CD4-positive, alpha-beta T cell treated with Interleukin-12 subunit alpha and Interleukin-12 subunit beta, for 1 hour (primary cell): ENCODE measurements at regions not wholly inside any gene's neighbourhood (a gene's known extent, or its start where the extent isn't known, plus 50 kb on each side); places are given as distances from the start of the nearest gene placed in this dataset.

Experiments
- DNase-seq: peaks from one replicate; pipeline ENCODE4 v3.0.0-alpha.2; 2020

DNA sequence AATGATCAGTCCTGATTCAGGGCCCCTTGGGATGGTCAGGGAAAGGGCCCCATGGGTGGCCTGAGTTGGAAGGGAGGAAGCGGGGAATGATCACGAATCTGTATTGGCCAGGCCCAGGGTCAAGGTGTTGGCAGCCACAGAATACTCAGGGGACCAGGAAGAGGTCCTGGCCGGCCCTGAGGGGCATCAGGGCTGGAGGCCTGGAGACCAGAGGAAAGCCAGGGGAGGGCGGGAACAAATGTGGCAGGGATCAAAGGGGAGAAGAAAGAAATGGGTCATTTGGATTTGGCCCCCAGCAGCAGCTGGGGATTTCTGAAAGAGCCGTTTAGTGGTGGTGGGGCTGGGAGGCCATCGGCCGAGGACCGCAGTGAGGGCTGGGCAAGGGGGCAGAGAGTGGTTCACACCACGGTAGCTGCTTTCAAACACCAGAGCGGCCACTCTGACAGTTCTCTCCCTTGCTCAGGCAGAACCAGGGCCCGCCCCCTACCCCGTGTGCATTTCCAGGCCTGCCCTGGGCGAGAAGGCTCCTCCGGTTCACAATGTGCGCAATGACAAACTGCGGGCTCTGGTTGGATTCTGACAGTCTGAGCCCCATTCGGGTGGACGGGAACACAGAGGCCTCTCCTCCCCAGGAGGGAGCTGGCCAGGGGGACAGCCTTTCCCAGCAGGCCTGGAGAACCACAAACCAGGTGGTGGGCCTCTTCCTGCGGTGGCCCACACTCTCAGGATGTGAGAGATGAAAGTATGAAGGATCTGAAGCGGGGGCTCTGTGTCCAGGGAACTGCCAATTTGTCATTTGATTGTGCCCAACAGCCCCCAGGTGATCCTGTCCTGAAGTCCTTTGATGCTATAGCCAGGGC lies 220.3 kb upstream of the IER5L start:
- no peak for DNase-seq

DNA sequence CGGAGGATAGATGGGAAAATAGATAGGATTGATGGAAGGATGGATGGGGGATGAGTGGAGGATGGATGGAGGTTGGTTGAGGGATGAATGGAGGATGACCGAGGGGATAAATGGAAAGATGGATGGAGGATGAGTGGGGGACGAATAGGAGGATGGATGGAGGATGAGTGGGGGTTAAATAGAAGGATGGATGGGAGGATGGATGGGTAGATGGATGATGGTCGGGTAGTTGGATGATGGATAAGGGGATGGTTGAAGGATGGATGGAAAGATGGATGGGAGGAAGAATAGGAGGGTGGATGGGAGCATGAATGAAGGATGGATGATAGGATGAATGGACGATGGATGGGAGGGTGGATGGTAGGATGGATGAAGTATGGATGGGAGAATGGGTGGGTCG lies 219.3 kb upstream of the IER5L start:
- no peak for DNase-seq

DNA sequence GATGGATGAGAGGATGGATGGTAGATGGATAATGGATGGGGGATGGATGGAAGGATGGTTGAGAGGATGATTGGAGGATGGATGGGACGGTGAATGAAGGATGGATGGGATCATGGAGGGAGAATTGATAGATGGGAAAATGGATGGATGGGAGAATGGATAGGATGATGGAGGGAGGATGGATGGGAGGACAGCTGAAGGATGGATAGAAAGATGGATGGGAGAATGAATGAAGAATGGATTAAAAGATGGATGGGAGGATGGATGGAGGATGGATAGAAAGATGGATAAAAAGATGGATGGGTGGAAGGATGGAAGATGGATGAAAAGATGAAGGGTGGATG lies 218.3 kb upstream of the IER5L start:
- DNase-seq = no peak

DNA sequence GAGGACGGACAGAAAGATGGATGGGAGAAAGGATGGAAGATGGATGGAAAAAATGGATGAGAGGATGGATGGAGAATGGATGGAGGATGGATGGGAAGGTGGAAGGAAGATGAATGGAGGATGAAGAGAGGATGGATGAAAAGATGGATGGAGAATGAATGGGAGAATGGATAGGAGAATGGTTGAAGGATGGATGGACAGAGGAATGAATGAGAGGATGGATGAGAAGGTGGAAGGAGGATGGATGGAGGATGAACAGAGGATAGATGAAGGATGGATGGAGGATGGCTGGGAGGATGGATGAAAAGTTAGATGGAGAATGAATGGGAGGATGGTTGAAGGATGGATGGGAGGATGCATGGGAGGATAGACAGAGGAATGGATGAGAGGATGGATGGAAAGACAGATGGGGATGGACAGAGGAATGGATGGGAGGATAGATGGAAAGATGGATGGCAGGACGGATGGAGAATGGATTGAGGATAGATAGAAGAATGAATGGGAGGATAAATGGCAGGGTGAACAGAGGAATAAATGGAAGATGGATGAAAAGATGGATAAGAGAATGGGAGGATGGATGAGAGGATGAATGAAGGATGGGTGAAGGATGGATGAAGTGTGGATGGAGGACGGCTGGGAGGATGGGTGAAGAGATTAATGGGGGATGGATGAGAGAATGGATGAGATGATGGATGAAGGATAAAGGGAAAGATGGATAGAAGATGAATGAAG lies 217.7 kb upstream of the IER5L start:
- no peak for DNase-seq

DNA sequence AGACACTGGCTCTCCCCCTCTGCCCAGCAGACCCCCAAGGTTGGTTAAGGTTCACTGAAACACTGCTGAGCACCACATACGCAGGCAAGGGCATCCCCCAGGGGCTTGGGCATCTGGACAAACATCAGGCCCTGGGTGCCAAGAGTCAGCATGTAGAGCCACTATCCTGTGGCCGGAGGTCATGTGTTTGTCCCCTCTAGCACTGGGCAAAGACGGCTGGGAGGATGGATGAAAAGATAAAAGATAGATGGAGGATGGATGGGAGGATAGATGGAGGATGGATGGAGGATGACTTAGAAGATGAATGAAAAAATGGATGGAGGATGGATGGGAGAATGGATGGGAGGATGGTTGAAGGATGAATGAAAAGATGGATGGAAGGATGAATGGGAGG lies 216.8 kb upstream of the IER5L start:
- no peak for DNase-seq

DNA sequence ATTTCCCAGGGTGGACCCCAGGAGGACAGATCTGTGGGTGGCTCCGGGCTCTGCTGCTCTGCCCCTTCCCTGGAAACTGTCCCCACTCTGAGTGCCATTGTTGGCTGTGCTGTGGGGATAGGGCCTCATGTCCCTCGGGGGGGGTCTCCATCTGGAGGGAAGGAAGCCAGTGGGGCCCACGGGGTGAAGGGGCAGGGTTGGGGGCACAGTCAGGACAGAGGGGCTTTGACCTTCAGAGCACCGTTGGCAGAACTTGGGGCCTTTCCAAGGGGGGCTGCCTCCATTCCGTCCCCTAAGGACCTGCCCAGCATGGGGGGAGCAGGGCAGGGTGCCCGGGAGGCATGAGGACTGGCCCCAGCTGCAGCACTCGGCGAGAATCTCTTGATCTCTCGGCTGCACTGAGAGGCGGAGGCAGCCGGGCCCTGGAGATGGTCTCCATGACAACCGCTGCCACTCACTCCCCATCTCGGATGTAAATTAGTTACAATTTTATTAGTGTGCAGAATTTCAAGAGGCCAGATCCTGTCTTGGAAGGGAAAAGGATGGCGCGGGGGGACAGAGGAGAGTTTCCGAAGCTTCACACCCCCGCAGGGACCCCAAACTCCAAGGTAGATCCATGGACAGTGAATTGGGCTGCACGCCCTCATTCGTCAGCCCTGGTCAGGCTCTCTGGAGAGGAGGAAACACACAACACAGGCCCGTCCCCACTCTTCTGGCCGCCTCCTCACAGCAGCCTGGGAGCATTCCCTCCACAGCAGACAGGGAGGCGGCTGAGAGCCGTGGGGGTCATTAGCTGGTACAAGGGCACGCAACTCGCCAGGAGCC lies 216.2 kb upstream of the IER5L start:
- no peak for DNase-seq

DNA sequence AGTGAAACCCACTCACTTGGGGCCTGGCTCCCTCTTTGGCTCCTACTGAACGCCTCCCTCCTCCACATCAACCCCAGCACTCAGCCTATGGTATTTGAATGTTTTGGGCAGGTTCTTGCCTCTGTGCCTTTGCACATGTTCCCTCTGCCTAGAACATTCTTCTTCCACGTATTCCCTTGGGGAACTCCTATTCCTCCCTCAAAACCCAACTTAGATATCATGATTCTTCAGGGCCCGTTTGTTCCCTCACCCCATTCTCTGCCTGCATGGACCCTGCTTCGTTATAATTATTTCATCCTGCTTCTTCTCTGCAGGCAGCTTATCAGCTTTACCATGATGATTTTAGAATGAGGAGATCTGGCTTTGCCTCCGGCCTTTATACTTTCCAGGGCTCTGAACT lies 215.0 kb upstream of the IER5L start:
- DNase-seq = no peak

DNA sequence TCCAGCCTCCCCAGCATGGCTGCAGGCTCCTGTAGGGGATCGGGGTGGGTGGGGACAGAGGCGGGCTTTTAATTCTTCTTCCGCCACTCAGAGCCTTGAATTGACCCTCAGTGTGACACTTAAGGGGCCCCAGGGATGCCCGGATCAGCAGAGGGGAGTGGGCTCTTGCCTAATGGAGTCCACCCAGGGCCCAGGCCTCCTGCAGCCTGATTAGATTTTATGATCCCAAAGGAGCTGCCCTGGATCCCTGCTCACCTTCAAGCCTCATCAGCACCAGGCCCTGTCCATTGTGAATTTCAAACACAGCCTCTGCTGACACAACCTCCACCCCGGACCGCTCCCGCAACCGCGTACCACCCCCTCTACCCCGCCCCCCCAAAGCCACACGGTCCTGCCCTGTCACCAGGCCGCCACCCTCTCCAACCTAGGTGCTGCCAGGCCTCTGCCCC lies 214.1 kb upstream of the IER5L start:
- no peak for DNase-seq

DNA sequence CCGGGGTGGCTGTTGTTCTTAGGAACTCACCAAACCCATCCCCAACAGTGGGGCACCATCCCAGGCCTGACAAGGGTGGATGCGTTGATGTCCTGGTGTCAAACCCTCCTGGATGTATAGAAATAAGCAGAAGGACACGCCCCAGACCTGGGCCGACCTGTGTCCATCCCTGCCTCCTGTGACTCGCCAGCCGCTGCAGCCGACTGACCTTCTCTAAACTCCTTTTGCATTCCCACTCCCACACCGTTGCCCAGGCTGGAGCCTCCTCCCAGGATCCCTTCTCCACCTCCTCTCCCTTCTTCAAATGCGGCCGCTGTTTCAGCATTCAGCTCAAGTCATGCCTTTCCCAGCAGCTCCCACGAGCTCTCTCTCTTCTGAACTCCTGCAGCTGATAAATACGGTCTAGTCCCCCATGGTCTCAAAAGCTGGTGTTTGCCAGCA lies 213.2 kb upstream of the IER5L start:
- DNase-seq = no peak

DNA sequence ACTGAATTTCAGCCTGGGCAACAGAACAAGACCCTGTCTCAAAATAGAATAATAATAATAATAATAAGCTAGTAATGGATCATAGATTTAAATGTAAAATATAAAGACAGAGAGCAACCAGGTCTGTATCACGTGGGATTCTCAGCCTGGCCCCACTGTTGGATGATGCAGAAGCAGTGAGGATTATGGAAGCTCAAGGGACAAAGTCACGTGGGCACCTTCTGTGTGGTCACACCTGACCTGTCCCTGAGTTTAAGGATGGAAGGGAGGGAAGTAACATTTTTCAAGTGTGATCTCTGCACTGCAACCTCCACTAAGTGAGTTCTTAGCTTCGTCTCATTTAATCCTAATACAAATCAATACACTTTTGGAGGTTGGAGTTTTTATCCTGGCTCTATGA lies 212.5 kb upstream of the IER5L start:
- no peak for DNase-seq

DNA sequence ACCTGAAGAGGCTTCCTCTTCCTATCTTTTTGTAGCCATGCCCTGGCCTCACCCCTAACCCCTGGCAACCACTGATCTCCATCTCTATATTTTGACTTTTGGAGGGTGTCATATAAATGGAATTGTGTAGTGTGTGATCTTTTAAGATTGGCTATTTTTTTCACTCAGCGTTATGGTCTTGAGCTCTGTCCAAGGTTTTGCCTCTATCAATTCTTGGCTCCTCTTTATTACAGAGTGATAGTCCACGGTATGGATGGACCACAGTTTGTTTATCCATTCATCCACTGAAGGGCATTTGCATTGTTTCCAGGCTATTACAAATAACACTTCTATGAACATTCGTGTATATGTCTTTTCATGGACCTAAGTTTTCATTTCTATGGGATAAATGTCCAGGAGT lies 209.8 kb upstream of the IER5L start:
- no peak for DNase-seq

DNA sequence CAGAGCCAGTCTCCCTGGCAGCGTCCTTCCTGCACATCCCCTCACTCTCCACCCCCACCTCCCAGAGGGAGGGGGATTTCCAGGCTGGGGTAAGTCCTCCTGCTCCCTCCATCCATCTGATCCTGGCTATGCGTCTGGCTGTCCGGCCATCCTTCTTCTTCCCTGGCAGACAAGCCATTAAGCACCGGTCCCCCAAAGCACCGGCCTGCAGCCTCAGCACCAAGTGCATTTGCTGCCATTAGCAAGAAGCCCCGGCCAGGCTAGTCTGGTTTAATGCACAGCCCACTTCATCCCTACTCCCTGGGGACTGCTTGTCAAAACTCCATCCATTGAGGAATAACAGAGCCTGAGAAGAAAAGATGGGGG lies 208.7 kb upstream of the IER5L start:
- no peak for DNase-seq

DNA sequence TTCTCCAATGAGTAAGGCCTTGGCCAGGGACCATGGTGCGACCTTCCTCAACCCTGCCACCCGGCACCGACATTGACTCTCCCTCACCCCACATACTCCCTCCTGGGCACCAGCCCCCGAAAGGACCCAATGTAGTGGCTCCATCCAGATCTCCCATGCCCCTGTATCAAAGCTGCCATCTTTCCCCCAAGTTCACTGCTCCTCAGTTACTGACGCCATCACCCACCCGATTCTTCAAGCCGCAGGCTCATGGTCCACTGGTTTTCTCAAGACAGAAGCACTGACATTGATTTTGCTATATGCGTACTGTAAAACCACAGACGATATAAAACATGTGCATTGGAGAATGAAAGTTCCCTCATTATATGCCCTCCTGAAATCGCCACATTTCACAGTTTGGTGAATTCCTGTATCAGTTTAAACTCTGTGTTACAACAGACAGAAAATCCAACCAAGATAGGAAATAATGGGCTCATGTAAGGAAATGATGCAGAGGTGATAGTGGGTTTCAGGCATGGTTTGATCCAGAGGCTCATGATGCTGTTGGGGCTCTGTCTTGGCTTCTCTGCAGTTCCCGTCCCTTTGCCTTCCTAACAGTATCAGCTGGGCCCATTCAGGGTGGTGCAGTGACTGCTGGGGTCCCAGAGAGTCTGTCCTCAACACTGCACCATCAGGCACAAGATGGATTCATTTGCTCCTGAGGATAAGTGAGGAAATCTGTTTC lies 207.3 kb upstream of the IER5L start:
- DNase-seq = no peak

DNA sequence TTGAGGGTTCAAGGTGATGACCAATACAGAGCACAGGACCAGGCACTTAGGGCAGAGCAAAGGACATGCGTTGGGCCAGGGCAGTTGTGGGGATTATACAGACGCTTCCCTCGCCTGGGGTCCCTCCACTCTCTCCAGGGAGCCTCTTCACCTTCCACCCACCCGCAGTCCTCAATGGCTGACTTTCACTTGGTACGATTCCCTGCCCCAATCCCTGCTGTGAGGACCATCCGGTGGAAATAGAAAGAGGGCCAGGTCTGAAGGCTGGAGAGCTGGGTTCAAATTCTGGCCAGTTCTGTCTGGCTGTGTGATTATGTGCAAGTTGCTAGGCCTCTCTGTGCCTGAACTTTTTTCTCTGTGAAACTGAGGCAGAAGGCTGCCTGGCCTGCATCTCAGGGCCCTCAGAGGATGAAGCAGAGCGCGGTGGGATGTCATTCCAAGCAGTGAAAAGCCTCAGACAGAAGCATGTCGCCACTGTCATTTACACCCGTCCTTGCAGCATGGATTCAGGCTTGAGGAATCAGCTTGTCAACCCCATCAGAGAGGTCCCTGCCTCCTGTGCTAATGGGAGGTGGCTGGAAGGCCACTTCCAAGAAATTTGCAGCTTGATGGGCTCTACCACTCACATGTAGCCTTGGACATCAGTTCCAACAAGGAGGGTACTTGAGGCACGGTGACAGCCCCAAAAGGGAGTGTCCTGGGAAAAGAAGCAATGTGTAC lies 206.6 kb upstream of the IER5L start:
- DNase-seq = no peak

DNA sequence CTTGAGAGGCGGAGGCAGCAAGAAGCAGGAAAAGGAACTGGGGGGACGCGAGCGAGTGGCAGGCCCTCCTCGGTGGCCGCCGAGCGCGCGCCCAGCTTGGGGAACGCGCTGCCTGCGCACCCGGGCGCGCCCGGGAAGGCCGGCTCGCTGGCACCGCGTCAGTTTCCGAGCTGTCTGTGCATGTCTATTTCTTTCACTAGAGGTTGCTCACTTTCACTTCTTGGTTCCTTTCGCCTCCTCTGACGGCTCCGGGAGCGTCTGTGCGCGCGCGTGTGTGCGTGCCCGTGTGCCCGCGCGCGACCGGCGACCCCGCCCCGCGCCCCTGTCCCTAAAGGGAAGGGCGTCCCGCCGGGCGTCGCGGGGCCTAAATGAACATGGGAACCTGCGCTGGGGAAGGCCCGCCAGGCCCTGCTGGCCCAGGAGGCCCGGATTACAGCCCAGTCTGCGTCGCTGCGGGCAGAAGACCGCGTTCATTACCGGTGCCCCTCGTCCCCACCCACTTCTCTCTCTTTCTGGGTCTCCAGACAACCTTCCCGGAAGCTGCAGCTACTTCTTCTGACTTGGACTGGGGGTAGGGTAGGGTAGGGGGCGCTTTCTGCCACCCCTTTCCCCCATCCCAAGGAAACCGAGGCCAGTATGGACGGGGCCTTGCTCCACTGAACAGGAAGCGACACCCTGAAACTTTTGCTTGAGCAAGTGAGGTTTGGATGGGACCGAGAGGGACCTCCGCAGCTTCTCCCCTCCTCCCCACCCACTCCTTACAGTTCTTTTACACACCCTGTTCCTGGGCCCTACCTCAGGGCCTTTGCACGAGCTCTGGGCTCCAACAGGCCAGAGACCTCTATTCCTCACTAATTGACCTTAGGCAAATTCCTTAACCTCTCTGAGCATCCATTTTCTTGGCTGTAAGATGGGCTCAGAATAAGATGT lies 205.8 kb upstream of the IER5L start:
- peak; percentile 82 for DNase-seq

DNA sequence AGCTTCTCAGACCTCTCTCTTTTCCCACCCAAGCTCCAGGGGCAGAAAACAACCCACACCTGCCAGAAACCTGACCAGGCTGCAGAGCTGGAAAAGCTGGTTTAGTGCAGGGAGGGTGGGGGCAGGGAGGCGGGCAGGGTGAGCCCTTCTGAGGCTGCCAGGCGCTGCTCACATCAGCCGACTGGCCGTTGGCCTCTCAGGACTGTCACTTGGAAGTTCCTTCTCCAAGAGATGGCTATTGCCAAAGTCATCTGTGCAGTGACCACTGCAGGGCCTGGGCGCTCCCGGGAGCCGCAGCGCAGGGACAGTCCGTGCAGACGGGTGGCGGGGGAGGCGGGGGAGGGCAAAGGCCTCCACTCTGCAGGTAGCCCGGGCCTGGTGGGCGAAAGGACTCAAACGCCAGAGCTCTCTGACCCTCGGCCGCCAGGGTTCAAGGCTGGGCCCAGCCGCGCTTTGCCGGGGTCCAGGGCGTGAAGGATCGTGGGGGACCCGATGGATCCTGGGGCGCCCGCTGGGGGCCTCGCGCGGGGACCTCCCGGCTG lies 205.0 kb upstream of the IER5L start:
- no peak for DNase-seq

DNA sequence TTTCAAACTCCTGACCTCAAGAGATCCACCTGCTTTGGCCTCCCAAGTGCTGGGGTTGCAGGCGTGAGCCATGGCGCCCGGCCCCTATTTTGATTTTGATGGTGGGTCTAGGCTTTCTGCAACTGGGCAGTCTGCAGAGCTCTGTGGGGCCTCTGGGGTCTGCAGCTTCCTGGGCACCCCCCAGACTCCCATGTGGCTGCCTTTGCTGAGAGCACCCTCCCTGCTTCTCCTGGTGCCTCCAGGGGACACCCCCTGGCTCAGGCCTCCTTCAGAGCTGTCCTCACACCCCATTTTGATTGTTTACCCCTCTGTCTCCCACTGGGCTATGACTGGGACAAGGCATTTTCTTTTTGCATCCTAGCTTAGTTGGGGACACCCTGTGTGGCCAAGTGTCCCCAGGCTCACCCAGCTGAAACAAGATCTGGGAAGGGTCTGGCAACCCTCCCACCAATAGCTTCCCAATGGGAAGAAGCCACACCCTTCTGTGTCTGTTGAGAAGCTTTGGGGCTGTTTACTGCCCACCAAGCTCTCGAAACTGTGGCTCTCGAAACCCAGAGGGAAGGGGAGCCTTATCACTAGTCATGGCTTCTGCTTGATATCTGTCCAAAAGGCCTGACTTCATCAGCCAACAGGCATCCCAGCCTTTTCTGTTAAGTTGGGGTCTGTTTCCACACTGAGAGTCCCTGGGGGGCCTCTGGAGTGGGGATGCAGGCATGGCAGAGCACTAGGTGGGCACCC lies 204.4 kb upstream of the IER5L start:
- DNase-seq = no peak

DNA sequence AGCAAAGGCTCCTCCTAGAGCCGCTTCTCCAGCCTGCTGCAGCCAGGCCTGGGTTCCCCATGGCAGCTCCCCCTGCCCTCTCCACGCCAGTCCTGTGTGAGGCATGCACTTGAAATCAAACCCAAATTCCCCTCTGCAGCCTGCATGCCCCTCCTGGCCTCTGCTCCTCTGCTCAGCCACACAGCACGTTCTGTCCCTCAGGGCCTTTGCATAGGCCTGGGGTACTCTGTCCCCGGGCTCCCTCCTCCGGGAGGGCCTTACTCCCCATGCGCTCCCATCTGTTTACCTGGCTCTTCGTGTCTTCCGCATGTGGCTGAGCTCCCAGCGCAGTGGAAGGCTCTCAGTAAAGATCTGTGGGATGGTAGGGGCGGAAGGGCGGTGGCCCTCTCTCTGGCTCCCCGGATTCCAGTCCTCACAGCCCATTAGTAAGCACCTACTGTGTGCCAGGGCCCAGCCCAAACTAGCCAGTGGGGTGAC lies 203.5 kb upstream of the IER5L start:
- DNase-seq = no peak

DNA sequence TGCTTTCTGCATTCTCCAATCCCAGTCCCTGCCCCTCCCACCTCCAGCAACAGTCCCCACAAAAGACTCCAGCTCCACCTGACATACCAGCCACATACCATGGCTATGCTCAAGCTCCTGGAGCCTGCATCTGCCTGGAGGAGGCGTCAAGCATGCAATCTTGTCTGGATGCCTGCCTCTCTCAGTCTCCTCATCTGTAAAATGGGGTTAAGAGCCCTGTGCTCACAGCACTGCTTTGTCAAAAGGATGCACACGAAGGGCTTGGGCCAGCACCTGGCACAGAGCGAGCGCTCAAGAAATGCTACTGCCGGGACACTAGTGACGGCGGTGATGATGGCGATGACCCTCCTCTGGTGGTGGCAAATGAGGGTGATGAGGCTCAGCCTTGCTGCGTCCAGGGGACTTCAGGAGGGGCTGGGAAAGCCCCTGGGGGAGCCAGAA lies 202.9 kb upstream of the IER5L start:
- DNase-seq = no peak

DNA sequence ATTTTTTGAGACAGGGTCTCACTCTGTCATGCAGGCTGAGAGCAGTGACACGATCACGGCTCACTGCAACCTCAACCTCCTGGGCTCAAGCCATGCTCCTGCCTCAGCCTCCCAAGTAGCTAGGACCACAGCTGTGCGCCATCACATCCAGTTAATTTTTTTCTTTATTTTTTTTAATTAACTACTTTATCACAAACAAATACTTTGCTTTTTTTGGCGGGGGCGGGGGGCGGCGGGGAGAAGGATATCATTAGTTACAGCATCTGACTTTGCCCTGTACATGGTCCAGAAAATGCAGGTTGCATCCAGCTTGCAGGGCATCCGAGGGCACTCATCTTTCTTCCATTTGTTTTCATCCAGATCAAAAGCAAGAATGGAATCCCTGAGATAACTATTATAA lies 201.8 kb upstream of the IER5L start:
- DNase-seq = no peak
